ENCODE measurements at regions not wholly inside any gene's neighbourhood (a gene's known extent, or its start where the extent isn't known, plus 50 kb on each side); places are given as distances from the start of the nearest gene placed in this dataset.
"Not testable (repeated sequence)": the region's sequence is repeated elsewhere in the genome, so short reads cannot be mapped to it uniquely, and the experiment has no call there.

GRCh38 chr1:57590978-57591377 lies 167.1 kb upstream of the DAB1 start:
- Histone ChIP-seq H3K9ac (ENCODE audit: low read length) (no peak overlapping the region), H3K27ac (ENCODE audit: low read depth, low read length) (no peak overlapping the region), H3K4me3 (ENCODE audit: low read length) (no peak overlapping the region), H3K4me1 (ENCODE audit: control insufficient read depth, insufficient read depth, low read length) (no peaks in the 10 kb centered on the region), H3K36me3 (ENCODE audit: control insufficient read depth, insufficient read depth, low read length) (no peaks in the 10 kb centered on the region), H3K27me3 (ENCODE audit: control insufficient read depth, insufficient read depth, low read length) (no peaks in the 10 kb centered on the region)

- H3K9ac ChIP-seq (ENCODE audit: low read length), result no peak overlapping the region
- H3K36me3 ChIP-seq (ENCODE audit: control insufficient read depth, insufficient read depth, low read length), result no peaks in the 10 kb centered on the region
- H3K27me3 ChIP-seq (ENCODE audit: control insufficient read depth, insufficient read depth, low read length), result no peaks in the 10 kb centered on the region
- H3K4me1 ChIP-seq (ENCODE audit: control insufficient read depth, insufficient read depth, low read length), result no peaks in the 10 kb centered on the region
- H3K4me3 ChIP-seq (ENCODE audit: low read length), result no peak overlapping the region
- no peak overlapping the region for H3K27ac ChIP-seq (ENCODE audit: low read depth, low read length)
Measured at GRCh38 chr1:57586842-57587241, 163.0 kb upstream of the DAB1 start.

- Histone ChIP-seq H3K4me1 (ENCODE audit: control insufficient read depth, insufficient read depth, low read length) (no peaks in the 10 kb centered on the region), H3K9ac (ENCODE audit: low read length) (no peak overlapping the region), H3K27me3 (ENCODE audit: control insufficient read depth, insufficient read depth, low read length) (no peaks in the 10 kb centered on the region), H3K4me3 (ENCODE audit: low read length) (no peak overlapping the region), H3K36me3 (ENCODE audit: control insufficient read depth, insufficient read depth, low read length) (no peaks in the 10 kb centered on the region), H3K27ac (ENCODE audit: low read depth, low read length) (no peak overlapping the region)
Measured at GRCh38 chr1:57578680-57579079, 154.8 kb upstream of the DAB1 start.

- Histone ChIP-seq H3K4me1 (ENCODE audit: control insufficient read depth, insufficient read depth, low read length) (no peaks in the 10 kb centered on the region), H3K4me3 (ENCODE audit: low read length) (no peak overlapping the region), H3K36me3 (ENCODE audit: control insufficient read depth, insufficient read depth, low read length) (no peaks in the 10 kb centered on the region), H3K9ac (ENCODE audit: low read length) (no peak overlapping the region), H3K27me3 (ENCODE audit: control insufficient read depth, insufficient read depth, low read length) (no peaks in the 10 kb centered on the region), H3K27ac (ENCODE audit: low read depth, low read length) (no peak overlapping the region)
Measured at GRCh38 chr1:57578099-57578498, 154.2 kb upstream of the DAB1 start.

- H3K36me3 ChIP-seq (ENCODE audit: control insufficient read depth, insufficient read depth, low read length), result no peaks in the 10 kb centered on the region
- H3K4me3 ChIP-seq (ENCODE audit: low read length), result no peak overlapping the region
- no peak overlapping the region for H3K9ac ChIP-seq (ENCODE audit: low read length)
- no peaks in the 10 kb centered on the region for H3K4me1 ChIP-seq (ENCODE audit: control insufficient read depth, insufficient read depth, low read length)
- no peak overlapping the region for H3K27ac ChIP-seq (ENCODE audit: low read depth, low read length)
- H3K27me3 ChIP-seq (ENCODE audit: control insufficient read depth, insufficient read depth, low read length), result no peaks in the 10 kb centered on the region
Measured at GRCh38 chr1:57576756-57577155, 152.9 kb upstream of the DAB1 start.

GRCh38 chr1:57572016-57572415 lies 148.2 kb upstream of the DAB1 start:
- Histone ChIP-seq H3K4me1 (ENCODE audit: control insufficient read depth, insufficient read depth, low read length) (no peaks in the 10 kb centered on the region), H3K27ac (ENCODE audit: low read depth, low read length) (no peak overlapping the region), H3K27me3 (ENCODE audit: control insufficient read depth, insufficient read depth, low read length) (no peaks in the 10 kb centered on the region), H3K9ac (ENCODE audit: low read length) (no peak overlapping the region), H3K36me3 (ENCODE audit: control insufficient read depth, insufficient read depth, low read length) (no peaks in the 10 kb centered on the region), H3K4me3 (ENCODE audit: low read length) (no peak overlapping the region)

GRCh38 chr1:57558066-57558465 lies 134.2 kb upstream of the DAB1 start:
- H3K27ac ChIP-seq (ENCODE audit: low read depth, low read length); H3K36me3 ChIP-seq (ENCODE audit: control insufficient read depth, insufficient read depth, low read length); H3K4me3 ChIP-seq (ENCODE audit: low read length); H3K4me1 ChIP-seq (ENCODE audit: control insufficient read depth, insufficient read depth, low read length); H3K9ac ChIP-seq (ENCODE audit: low read length); H3K27me3 ChIP-seq (ENCODE audit: control insufficient read depth, insufficient read depth, low read length): not testable (repeated sequence)

GRCh38 chr1:57553666-57554065 lies 129.8 kb upstream of the DAB1 start:
- no peaks in the 10 kb centered on the region for H3K36me3 ChIP-seq (ENCODE audit: control insufficient read depth, insufficient read depth, low read length)
- H3K27ac ChIP-seq (ENCODE audit: low read depth, low read length), result no peak overlapping the region
- H3K27me3 ChIP-seq (ENCODE audit: control insufficient read depth, insufficient read depth, low read length), result no peaks in the 10 kb centered on the region
- H3K4me1 ChIP-seq (ENCODE audit: control insufficient read depth, insufficient read depth, low read length), result no peaks in the 10 kb centered on the region
- H3K9ac ChIP-seq (ENCODE audit: low read length), result no peak overlapping the region
- H3K4me3 ChIP-seq (ENCODE audit: low read length), result no peak overlapping the region

GRCh38 chr1:57551476-57551875 lies 127.6 kb upstream of the DAB1 start:
- no peaks in the 10 kb centered on the region for H3K27me3 ChIP-seq (ENCODE audit: control insufficient read depth, insufficient read depth, low read length)
- no peaks in the 10 kb centered on the region for H3K36me3 ChIP-seq (ENCODE audit: control insufficient read depth, insufficient read depth, low read length)
- no peak overlapping the region for H3K4me3 ChIP-seq (ENCODE audit: low read length)
- no peak overlapping the region for H3K9ac ChIP-seq (ENCODE audit: low read length)
- H3K4me1 ChIP-seq (ENCODE audit: control insufficient read depth, insufficient read depth, low read length), result no peaks in the 10 kb centered on the region
- H3K27ac ChIP-seq (ENCODE audit: low read depth, low read length), result no peak overlapping the region

GRCh38 chr1:57550092-57550491 lies 126.2 kb upstream of the DAB1 start:
- H3K36me3 ChIP-seq (ENCODE audit: control insufficient read depth, insufficient read depth, low read length), result no peaks in the 10 kb centered on the region
- H3K4me1 ChIP-seq (ENCODE audit: control insufficient read depth, insufficient read depth, low read length), result no peaks in the 10 kb centered on the region
- no peak overlapping the region for H3K4me3 ChIP-seq (ENCODE audit: low read length)
- H3K27ac ChIP-seq (ENCODE audit: low read depth, low read length), result no peak overlapping the region
- H3K9ac ChIP-seq (ENCODE audit: low read length), result no peak overlapping the region
- H3K27me3 ChIP-seq (ENCODE audit: control insufficient read depth, insufficient read depth, low read length), result no peaks in the 10 kb centered on the region

- Histone ChIP-seq H3K4me1 (ENCODE audit: control insufficient read depth, insufficient read depth, low read length) (no peaks in the 10 kb centered on the region), H3K4me3 (ENCODE audit: low read length) (no peak overlapping the region), H3K27ac (ENCODE audit: low read depth, low read length) (no peak overlapping the region), H3K27me3 (ENCODE audit: control insufficient read depth, insufficient read depth, low read length) (no peaks in the 10 kb centered on the region), H3K36me3 (ENCODE audit: control insufficient read depth, insufficient read depth, low read length) (no peaks in the 10 kb centered on the region), H3K9ac (ENCODE audit: low read length) (no peak overlapping the region)
Measured at GRCh38 chr1:57549300-57549699, 125.4 kb upstream of the DAB1 start.

GRCh38 chr1:57546549-57547330 lies 122.9 kb upstream of the DAB1 start:
- no peak overlapping the region for H3K4me3 ChIP-seq (ENCODE audit: low read length)
- no peaks in the 10 kb centered on the region for H3K27me3 ChIP-seq (ENCODE audit: control insufficient read depth, insufficient read depth, low read length)
- no peak overlapping the region for H3K9ac ChIP-seq (ENCODE audit: low read length)
- H3K27ac ChIP-seq (ENCODE audit: low read depth, low read length), result no peak overlapping the region
- H3K36me3 ChIP-seq (ENCODE audit: control insufficient read depth, insufficient read depth, low read length), result no peaks in the 10 kb centered on the region
- H3K4me1 ChIP-seq (ENCODE audit: control insufficient read depth, insufficient read depth, low read length), result no peaks in the 10 kb centered on the region

- Histone ChIP-seq H3K27ac (ENCODE audit: low read depth, low read length) (no peak overlapping the region), H3K27me3 (ENCODE audit: control insufficient read depth, insufficient read depth, low read length) (no peaks in the 10 kb centered on the region), H3K4me1 (ENCODE audit: control insufficient read depth, insufficient read depth, low read length) (no peaks in the 10 kb centered on the region), H3K4me3 (ENCODE audit: low read length) (no peak overlapping the region), H3K36me3 (ENCODE audit: control insufficient read depth, insufficient read depth, low read length) (no peaks in the 10 kb centered on the region), H3K9ac (ENCODE audit: low read length) (no peak overlapping the region)
Measured at GRCh38 chr1:57544345-57544744, 120.5 kb upstream of the DAB1 start.

Data from rectal smooth muscle tissue (tissue), 1 donor.